ENCODE measurements at regions not wholly inside any gene's neighbourhood (a gene's known extent, or its start where the extent isn't known, plus 50 kb on each side); places are given as distances from the start of the nearest gene placed in this dataset.

GRCh38 chr1:88454781-88455180, 229.3 kb upstream of the PKN2 start:
- TF ChIP-seq CTCF (conservative IDR thresholded peaks at IDR 0.05; ENCODE audit: low read depth, low read length) (no peak), EZH2 (IDR thresholded peaks at IDR 0.05; ENCODE audit: borderline replicate concordance, low read depth, low read length, poor library complexity, severe bottlenecking) (no peak)

All from A673 (cell line).